Uterus (tissue), 3 donors: ENCODE measurements at regions not wholly inside any gene's neighbourhood (a gene's known extent, or its start where the extent isn't known, plus 50 kb on each side); places are given as distances from the start of the nearest gene placed in this dataset.

Experiments used
- DNase-seq, 2 donors: peaks; one replicate each; pipeline ENCODE4 v3.0.0-alpha.2; 2019 to 2020
- H3K27ac ChIP-seq, 2 donors: fragments of 200-600 bp; sonication (generic); 1 replicate in 1 of 2; 2 replicates in 1 of 2; pipeline ENCODE4 v1.5.1; 2016 to 2018
- H3K27me3 ChIP-seq, 2 donors: fragments of 200-600 bp; sonication (generic); one replicate each; pipeline ENCODE4 v1.5.1; 2018 to 2019; ENCODE audit warnings: control low read depth in 1 of 2
- H3K36me3 ChIP-seq, 2 donors: fragments of 200-600 bp; sonication (generic); one replicate each; pipeline ENCODE4 v1.5.1; 2019; ENCODE audit warnings: control low read depth in 1 of 2
- H3K4me1 ChIP-seq, 2 donors: fragments of 200-600 bp; sonication (generic); one replicate each; pipeline ENCODE4 v1.5.1; 2018 to 2019; ENCODE audit warnings: control low read depth in 1 of 2
- H3K4me3 ChIP-seq, 2 donors: fragments of 200-600 bp; sonication (generic); 1 replicate in 1 of 2; 2 replicates in 1 of 2; pipeline ENCODE4 v1.5.1; 2018 to 2019; ENCODE audit warnings: mild to moderate bottlenecking in 1 of 2
- H3K9me3 ChIP-seq, 2 donors: fragments of 200-600 bp; sonication (generic); one replicate each; pipeline ENCODE4 v1.5.1; 2019; ENCODE audit warnings: control low read depth in 1 of 2
- POLR2A ChIP-seq, 2 donors: fragments of 450-650 bp; IDR thresholded peaks; one replicate each; pipeline ENCODE4 v1.6.1; 2016; ENCODE audit warnings: antibody characterized with exemption in 2 of 2, mild to moderate bottlenecking in 1 of 2, moderate library complexity in 1 of 2
- intact Hi-C: fragments of 100-400 bp; cut with DNase I; formaldehyde crosslinking; loops from one replicate; pipeline ENCODE4 v1.15.1; 2023; ENCODE audit warnings: low total_unique reads
- TF ChIP-seq, protein P1 (sequence below), 4 experiments: fragments of 200-600 bp in 2 of 4; fragments of 450-650 bp in 2 of 4; sonication (generic) in 2 of 4; IDR thresholded peaks; one replicate each; pipeline ENCODE4 v1.5.1; 2016 to 2019; ENCODE audit warnings: antibody characterized with exemption in 4 of 4, mild to moderate bottlenecking in 2 of 4, moderate library complexity in 1 of 4
- donor health status: DM: yes; HTN: yes; CAD: no.

DNA sequence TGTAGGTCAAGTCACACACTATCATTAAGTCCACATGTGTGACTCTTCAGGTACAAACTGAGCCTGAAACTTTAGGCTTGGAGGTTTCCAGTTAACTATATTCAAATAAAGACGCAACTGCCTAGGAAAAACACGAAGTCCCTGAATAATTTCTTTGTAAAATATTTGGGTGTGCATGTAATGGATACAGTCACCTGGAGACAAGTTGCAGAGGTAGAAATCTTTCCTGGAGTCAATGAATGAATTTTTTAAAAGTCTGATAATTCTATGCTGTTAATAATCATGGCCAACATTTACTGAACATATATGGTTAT is 132.7 kb downstream of the MTX3 start:
- H3K27ac ChIP-seq = no peak overlapping the region
- H3K4me1 ChIP-seq = no peaks in the 10 kb centered on the region
- no peak for TF ChIP-seq POLR2A (IDR thresholded peaks at IDR 0.05)
- TF ChIP-seq, protein P1, sequence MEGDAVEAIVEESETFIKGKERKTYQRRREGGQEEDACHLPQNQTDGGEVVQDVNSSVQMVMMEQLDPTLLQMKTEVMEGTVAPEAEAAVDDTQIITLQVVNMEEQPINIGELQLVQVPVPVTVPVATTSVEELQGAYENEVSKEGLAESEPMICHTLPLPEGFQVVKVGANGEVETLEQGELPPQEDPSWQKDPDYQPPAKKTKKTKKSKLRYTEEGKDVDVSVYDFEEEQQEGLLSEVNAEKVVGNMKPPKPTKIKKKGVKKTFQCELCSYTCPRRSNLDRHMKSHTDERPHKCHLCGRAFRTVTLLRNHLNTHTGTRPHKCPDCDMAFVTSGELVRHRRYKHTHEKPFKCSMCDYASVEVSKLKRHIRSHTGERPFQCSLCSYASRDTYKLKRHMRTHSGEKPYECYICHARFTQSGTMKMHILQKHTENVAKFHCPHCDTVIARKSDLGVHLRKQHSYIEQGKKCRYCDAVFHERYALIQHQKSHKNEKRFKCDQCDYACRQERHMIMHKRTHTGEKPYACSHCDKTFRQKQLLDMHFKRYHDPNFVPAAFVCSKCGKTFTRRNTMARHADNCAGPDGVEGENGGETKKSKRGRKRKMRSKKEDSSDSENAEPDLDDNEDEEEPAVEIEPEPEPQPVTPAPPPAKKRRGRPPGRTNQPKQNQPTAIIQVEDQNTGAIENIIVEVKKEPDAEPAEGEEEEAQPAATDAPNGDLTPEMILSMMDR (IDR thresholded peaks at IDR 0.05) = no peak
- intact Hi-C loops = loop anchor here (10.0 kb wide), 2 partner anchors 226 to 244 kb away; partner anchors contain the start of gene TENT2
- H3K27me3 ChIP-seq = no peaks in the 10 kb centered on the region
- no peak overlapping the region for H3K4me3 ChIP-seq
- DNase-seq = no peak
- H3K9me3 ChIP-seq = no peaks in the 10 kb centered on the region
- no peaks in the 10 kb centered on the region for H3K36me3 ChIP-seq

DNA sequence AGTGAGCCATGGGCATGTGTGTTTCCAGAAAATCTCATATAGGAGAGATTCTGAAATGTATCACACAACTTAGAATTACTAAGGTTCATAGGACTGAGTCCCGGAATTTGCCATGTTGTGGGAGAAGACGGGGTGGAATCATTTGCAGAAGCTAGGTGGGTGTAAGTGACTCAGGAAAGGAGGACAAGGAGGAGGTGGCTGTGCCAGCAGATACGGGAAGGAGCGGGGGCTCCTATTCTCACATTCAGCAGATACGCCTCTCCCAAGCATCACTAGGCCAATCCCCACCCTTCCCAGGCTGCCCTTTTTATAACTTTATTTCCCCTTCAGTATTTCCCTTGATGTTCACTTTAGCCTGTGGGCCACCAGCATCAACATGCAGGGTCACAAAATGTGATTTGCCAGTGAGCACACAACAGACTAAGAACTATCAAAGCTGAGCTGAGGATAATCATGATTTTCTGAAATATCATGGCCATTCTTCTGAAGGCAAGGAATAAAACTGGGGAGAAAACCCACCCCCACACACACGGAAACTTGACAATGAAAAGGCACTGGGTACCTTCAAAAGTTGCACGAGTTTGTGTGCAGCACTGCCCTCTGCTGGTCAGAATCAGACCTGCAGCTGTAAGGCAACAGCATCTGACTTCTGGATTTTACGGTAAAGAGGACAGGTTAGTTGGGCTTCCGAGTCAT is 133.2 kb downstream of the MTX3 start:
- DNase-seq = peak; percentile 78 to 80
- Histone ChIP-seq H3K4me1 (no peaks in the 10 kb centered on the region), H3K27ac (no peak overlapping the region), H3K36me3 (no peaks in the 10 kb centered on the region), H3K4me3 (no peak overlapping the region), H3K27me3 (no peaks in the 10 kb centered on the region), H3K9me3 (no peaks in the 10 kb centered on the region)
- TF ChIP-seq, protein P1 (IDR thresholded peaks at IDR 0.05) = peak; percentile 82 to 91 (median 89)
- TF ChIP-seq POLR2A (IDR thresholded peaks at IDR 0.05) = no peak
- intact Hi-C loops = loop anchor here (10.0 kb wide), 2 partner anchors 227 to 243 kb away; partner anchors contain the start of gene TENT2

DNA sequence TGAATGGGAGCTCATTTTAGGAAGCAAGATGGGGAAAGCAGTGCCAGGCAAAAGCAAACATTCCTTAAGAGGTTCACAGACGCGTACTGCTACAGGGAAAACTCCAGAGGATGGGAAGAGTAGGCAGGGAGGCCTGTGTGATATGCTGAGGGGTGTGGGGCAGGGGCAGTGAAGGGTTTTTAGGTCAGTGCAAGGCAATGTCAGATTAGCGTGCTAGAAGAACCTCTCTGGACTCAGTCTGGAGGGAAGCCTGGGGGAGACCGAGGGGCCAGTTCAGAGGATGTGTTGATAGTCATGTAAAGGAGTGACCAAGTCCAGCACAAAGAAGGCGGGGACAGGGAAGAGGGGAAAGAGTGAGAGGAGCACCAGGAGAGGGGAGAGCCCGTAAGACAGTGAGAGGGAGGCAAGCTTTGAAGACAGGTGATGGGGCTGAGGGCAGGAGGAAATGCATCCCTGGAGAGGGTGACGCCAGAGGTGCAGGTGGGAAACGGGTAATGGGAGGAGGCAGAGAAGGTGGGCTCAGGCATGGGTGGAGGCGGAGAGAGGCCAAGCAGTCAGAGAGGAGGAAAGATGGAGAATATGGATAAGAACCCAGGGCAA is 134.5 kb downstream of the MTX3 start:
- TF ChIP-seq POLR2A (IDR thresholded peaks at IDR 0.05) = no peak
- TF ChIP-seq, protein P1 (IDR thresholded peaks at IDR 0.05) = no peak
- Histone ChIP-seq H3K4me1 (no peaks in the 10 kb centered on the region), H3K9me3 (no peaks in the 10 kb centered on the region), H3K36me3 (no peaks in the 10 kb centered on the region), H3K27ac (no peak overlapping the region), H3K27me3 (no peaks in the 10 kb centered on the region), H3K4me3 (no peak overlapping the region)
- no peak for DNase-seq
- intact Hi-C loops = loop anchor here (10.0 kb wide), 2 partner anchors 228 to 242 kb away; partner anchors contain the start of gene TENT2

DNA sequence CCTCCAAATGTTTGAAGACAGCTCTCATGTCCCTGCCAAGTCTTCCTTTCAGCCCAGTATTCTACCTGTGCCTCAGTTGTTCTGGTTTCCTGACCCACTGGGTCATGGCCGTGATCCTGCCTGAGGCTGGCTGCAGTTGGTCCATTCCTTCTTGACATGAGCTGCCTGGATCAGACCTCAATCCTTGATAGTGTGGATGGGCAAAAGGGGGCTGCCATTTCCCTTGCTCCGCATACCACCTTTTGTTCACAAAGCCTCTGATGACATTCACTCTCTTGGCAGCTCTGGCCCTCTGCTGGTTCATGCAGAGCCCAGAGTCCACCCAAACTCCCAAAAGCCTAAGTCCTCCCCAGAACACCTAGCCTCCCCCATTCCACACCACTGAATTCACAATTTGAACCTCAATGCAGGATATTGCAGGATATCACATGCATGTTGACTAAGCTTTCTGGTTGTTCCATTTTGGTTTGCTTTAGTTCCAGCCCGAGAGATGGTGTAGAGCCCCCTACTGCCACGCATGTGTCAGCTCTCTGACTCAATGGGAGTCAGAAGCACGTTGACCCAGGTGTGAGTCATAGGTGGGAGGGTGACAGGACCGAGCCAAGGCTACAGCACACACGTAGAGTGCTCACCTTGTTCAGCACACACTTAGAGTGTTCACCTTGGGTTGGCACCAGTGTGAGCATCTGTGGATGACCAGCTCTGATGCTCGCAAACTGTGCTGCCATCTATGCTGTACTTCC is 137.2 kb downstream of the MTX3 start:
- no peak overlapping the region for H3K4me3 ChIP-seq
- no peak for DNase-seq
- H3K9me3 ChIP-seq = no peaks in the 10 kb centered on the region
- no peaks in the 10 kb centered on the region for H3K4me1 ChIP-seq
- no peak overlapping the region for H3K27ac ChIP-seq
- intact Hi-C loops = loop anchor here (10.0 kb wide), 2 partner anchors 231 to 239 kb away; partner anchors contain the start of gene TENT2
- TF ChIP-seq, protein P1 (IDR thresholded peaks at IDR 0.05) = no peak
- no peak for TF ChIP-seq POLR2A (IDR thresholded peaks at IDR 0.05)
- no peaks in the 10 kb centered on the region for H3K36me3 ChIP-seq
- no peaks in the 10 kb centered on the region for H3K27me3 ChIP-seq

DNA sequence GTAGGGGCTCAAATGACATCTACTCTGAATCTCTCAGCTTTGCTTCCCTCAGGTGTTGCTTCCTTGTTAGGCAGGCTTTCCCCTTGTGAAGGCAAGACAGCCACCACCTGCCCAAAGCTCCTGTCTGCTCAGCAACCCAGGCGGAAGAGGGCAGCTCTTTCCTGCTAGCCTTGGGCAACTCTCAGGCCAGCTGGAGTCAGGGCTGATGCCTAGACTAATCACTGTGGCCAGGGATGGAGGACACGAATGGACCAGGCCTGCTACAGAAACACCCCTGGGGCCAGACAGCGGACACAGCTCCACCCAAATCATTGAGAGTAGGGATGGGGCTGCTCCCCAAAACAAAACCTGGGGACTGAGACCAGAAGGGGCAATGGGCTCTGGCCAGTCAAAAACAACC is 138.0 kb downstream of the MTX3 start:
- TF ChIP-seq, protein P1 (IDR thresholded peaks at IDR 0.05) = no peak
- no peak for TF ChIP-seq POLR2A (IDR thresholded peaks at IDR 0.05)
- DNase-seq = no peak
- Histone ChIP-seq H3K27me3 (no peaks in the 10 kb centered on the region), H3K36me3 (no peaks in the 10 kb centered on the region), H3K4me3 (no peak overlapping the region), H3K9me3 (no peaks in the 10 kb centered on the region), H3K27ac (no peak overlapping the region), H3K4me1 (no peaks in the 10 kb centered on the region)
- intact Hi-C loops = loop anchor here (10.0 kb wide), 2 partner anchors 232 to 238 kb away; partner anchors contain the start of gene TENT2
